SIG-M5 treated with dmso at 0.1 percent for 504 hours (cell line): ENCODE measurements at regions not wholly inside any gene's neighbourhood (a gene's known extent, or its start where the extent isn't known, plus 50 kb on each side); places are given as distances from the start of the nearest gene placed in this dataset.
A peak's percentile ranks its signal among the peaks of the same experiment; 100 is the strongest.

Experiments
- DNase-seq: peaks from one replicate; lab custom pipeline; 2025; ENCODE audit not compliant: unreplicated experiment; lab: John Stamatoyannopoulos, UW

GRCh38 chr3:103706671-103707070 is 1271.9 kb downstream of the ZPLD1 start:
- DNase-seq = no peak

GRCh38 chr3:103711670-103712069 is 1276.9 kb downstream of the ZPLD1 start:
- DNase-seq = no peak

- DNase-seq = no peak
Measured at GRCh38 chr3:103712320-103713008, 1277.6 kb downstream of the ZPLD1 start.

- DNase-seq = no peak
Measured at GRCh38 chr3:103729547-103729946, 1294.7 kb downstream of the ZPLD1 start.

- DNase-seq = no peak
Measured at GRCh38 chr3:103730744-103731143, 1295.9 kb downstream of the ZPLD1 start.

GRCh38 chr3:103752986-103753385 is 1318.2 kb downstream of the ZPLD1 start:
- DNase-seq = no peak

- DNase-seq = no peak
Measured at GRCh38 chr3:103767635-103768034, 1332.8 kb downstream of the ZPLD1 start.

GRCh38 chr3:103785017-103785416 is 1350.2 kb downstream of the ZPLD1 start:
- DNase-seq = no peak

GRCh38 chr3:103785537-103785936 is 1350.7 kb downstream of the ZPLD1 start:
- DNase-seq = no peak

- DNase-seq = no peak
Measured at GRCh38 chr3:103786296-103786695, 1351.5 kb downstream of the ZPLD1 start.

- no peak for DNase-seq
Measured at GRCh38 chr3:103787164-103787871, 1352.5 kb downstream of the ZPLD1 start.

- no peak for DNase-seq
Measured at GRCh38 chr3:103787879-103788278, 1353.1 kb downstream of the ZPLD1 start.

- DNase-seq = no peak
Measured at GRCh38 chr3:103791786-103792515, 1357.1 kb downstream of the ZPLD1 start.

GRCh38 chr3:103794656-103795055 is 1359.8 kb downstream of the ZPLD1 start:
- peak; percentile 15 for DNase-seq

- no peak for DNase-seq
Measured at GRCh38 chr3:103796068-103796467, 1361.3 kb downstream of the ZPLD1 start.

GRCh38 chr3:103803787-103804186 is 1369.0 kb downstream of the ZPLD1 start:
- DNase-seq = no peak

GRCh38 chr3:103810167-103810566 is 1375.4 kb downstream of the ZPLD1 start:
- no peak for DNase-seq

- peak; percentile 5 for DNase-seq
Measured at GRCh38 chr3:103813955-103814354, 1379.1 kb downstream of the ZPLD1 start.

- no peak for DNase-seq
Measured at GRCh38 chr3:103818398-103818797, 1383.6 kb downstream of the ZPLD1 start.

GRCh38 chr3:103818800-103819199 is 1384.0 kb downstream of the ZPLD1 start:
- DNase-seq = no peak

- DNase-seq = no peak
Measured at GRCh38 chr3:103825586-103825985, 1390.8 kb downstream of the ZPLD1 start.

GRCh38 chr3:103829723-103830326 is 1395.0 kb downstream of the ZPLD1 start:
- DNase-seq = no peak
